HG03064 (cell line): ENCODE measurements at regions not wholly inside any gene's neighbourhood (a gene's known extent, or its start where the extent isn't known, plus 50 kb on each side); places are given as distances from the start of the nearest gene placed in this dataset.
"Not testable (repeated sequence)": the region's sequence is repeated elsewhere in the genome, so short reads cannot be mapped to it uniquely, and the experiment has no call there.

Source experiments
- ATAC-seq: cut with Tn5 transposase; IDR thresholded peaks from one replicate; pipeline ENCODE4 v1.9.1; 2021; ENCODE audit warnings: low read depth; ENCODE audit not compliant: unreplicated experiment

- ATAC-seq, result not testable (repeated sequence)
Measured at GRCh38 chr1:121558034-121558433, 373.3 kb downstream of the SRGAP2C start.

GRCh38 chr1:121558514-121558913, 373.7 kb downstream of the SRGAP2C start:
- no peak for ATAC-seq

- no peak for ATAC-seq
Measured at GRCh38 chr1:121566346-121566745, 381.6 kb downstream of the SRGAP2C start.

- no peak for ATAC-seq
Measured at GRCh38 chr1:121569428-121569827, 384.7 kb downstream of the SRGAP2C start.

DNA sequence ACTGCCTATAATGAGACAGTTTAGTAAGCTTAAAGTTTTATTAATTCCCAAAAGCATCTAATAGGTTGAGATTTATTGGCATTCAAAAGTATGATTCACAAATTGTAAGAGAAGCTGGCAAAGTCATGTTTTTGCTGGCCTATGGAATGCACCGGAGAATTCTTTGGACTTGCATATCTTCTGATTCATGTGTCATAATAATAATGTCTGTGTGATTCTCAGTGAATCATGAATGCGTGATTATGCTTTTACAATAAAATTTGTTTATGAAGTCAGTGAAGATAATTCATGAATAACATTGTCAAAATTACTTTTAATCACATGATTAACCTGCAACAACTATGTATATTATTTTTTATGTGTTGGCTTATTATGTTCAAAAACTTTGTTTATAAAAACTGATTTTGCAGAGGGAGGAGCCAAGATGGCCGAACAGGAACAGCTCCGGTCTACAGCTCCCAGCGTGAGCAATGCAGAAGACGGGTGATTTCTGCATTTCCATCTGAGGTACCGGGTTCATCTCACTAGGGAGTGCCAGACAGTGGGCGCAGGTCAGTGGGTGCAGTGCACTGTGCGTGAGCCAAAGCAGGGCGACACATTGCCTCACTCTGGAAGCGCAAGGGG, 389.2 kb downstream of the SRGAP2C start:
- not testable (repeated sequence) for ATAC-seq

GRCh38 chr1:121574505-121574899, 389.7 kb downstream of the SRGAP2C start:
- not testable (repeated sequence) for ATAC-seq

- ATAC-seq, result not testable (repeated sequence)
Measured at GRCh38 chr1:121582898-121583297, 398.1 kb downstream of the SRGAP2C start.

GRCh38 chr1:121586369-121587229, 401.8 kb downstream of the SRGAP2C start:
- no peak for ATAC-seq

GRCh38 chr1:121587230-121587569, 402.4 kb downstream of the SRGAP2C start:
- no peak for ATAC-seq

GRCh38 chr1:121587777-121588176, 403.0 kb downstream of the SRGAP2C start:
- no peak for ATAC-seq

- no peak for ATAC-seq
Measured at GRCh38 chr1:121594096-121594495, 409.3 kb downstream of the SRGAP2C start.

GRCh38 chr1:121595089-121595488, 410.3 kb downstream of the SRGAP2C start:
- ATAC-seq, result no peak

- ATAC-seq, result not testable (repeated sequence)
Measured at GRCh38 chr1:121604843-121605444, 420.2 kb downstream of the SRGAP2C start.

DNA sequence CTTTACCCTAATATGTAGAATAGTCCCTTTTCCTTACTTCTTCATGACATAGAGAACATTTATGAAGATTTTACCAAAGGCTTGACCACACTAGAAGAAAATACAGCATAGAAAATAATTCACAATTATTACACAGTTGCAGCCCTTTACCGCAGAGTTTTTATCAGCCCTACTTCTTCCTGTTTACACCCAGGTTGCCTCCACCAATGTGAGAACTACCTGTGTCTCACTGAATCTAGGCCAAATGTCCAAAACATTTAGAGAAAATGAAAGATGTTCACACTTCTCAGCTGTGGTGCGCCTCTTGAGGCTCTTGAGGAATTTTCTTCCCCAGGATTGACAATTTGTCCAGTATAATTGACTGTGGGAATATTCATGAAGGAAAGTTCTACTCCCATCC, 422.7 kb downstream of the SRGAP2C start:
- ATAC-seq, result not testable (repeated sequence)
